ENCODE measurements at regions not wholly inside any gene's neighbourhood (a gene's known extent, or its start where the extent isn't known, plus 50 kb on each side); places are given as distances from the start of the nearest gene placed in this dataset.

- H3K36me3 ChIP-seq, result no peaks in the 10 kb centered on the region
- no peaks in the 10 kb centered on the region for H3K27me3 ChIP-seq (ENCODE audit: insufficient read depth, low read depth, severe bottlenecking)
- TF ChIP-seq CTCF (IDR thresholded peaks at IDR 0.05; ENCODE audit: low read depth, low read length), result no peak
- no peak overlapping the region for H3K27ac ChIP-seq
- no peaks in the 10 kb centered on the region for H3K9me3 ChIP-seq (ENCODE audit: severe bottlenecking)
- H3K4me3 ChIP-seq (ENCODE audit: low read depth, low read length), result no peak overlapping the region
- no peak for DNase-seq
Observed at GRCh38 chr6:48764286-48765044, 653.5 kb upstream of the PTCHD4 start.

- TF ChIP-seq CTCF (IDR thresholded peaks at IDR 0.05; ENCODE audit: low read depth, low read length), result no peak
- no peak overlapping the region for H3K27ac ChIP-seq
- no peak for DNase-seq
- no peaks in the 10 kb centered on the region for H3K36me3 ChIP-seq
- no peaks in the 10 kb centered on the region for H3K27me3 ChIP-seq (ENCODE audit: insufficient read depth, low read depth, severe bottlenecking)
- no peak overlapping the region for H3K4me3 ChIP-seq (ENCODE audit: low read depth, low read length)
- H3K9me3 ChIP-seq (ENCODE audit: severe bottlenecking), result no peaks in the 10 kb centered on the region
Observed at GRCh38 chr6:48757661-48758060, 646.7 kb upstream of the PTCHD4 start.

GRCh38 chr6:48755315-48755714, 644.3 kb upstream of the PTCHD4 start:
- no peak for DNase-seq
- Histone ChIP-seq H3K27me3 (ENCODE audit: insufficient read depth, low read depth, severe bottlenecking) (no peaks in the 10 kb centered on the region), H3K27ac (no peak overlapping the region), H3K36me3 (no peaks in the 10 kb centered on the region), H3K9me3 (ENCODE audit: severe bottlenecking) (no peaks in the 10 kb centered on the region), H3K4me3 (ENCODE audit: low read depth, low read length) (no peak overlapping the region)
- no peak for TF ChIP-seq CTCF (IDR thresholded peaks at IDR 0.05; ENCODE audit: low read depth, low read length)

GRCh38 chr6:48754641-48755040, 643.6 kb upstream of the PTCHD4 start:
- Histone ChIP-seq H3K4me3 (ENCODE audit: low read depth, low read length) (no peak overlapping the region), H3K27ac (no peak overlapping the region), H3K27me3 (ENCODE audit: insufficient read depth, low read depth, severe bottlenecking) (no peaks in the 10 kb centered on the region), H3K36me3 (no peaks in the 10 kb centered on the region), H3K9me3 (ENCODE audit: severe bottlenecking) (no peaks in the 10 kb centered on the region)
- no peak for TF ChIP-seq CTCF (IDR thresholded peaks at IDR 0.05; ENCODE audit: low read depth, low read length)
- DNase-seq, result no peak

GRCh38 chr6:48750861-48751260, 639.9 kb upstream of the PTCHD4 start:
- Histone ChIP-seq H3K27ac (no peak overlapping the region), H3K9me3 (ENCODE audit: severe bottlenecking) (peaks cover under 1% of the 10 kb centered on the region), H3K4me3 (ENCODE audit: low read depth, low read length) (no peak overlapping the region), H3K36me3 (no peaks in the 10 kb centered on the region), H3K27me3 (ENCODE audit: insufficient read depth, low read depth, severe bottlenecking) (no peaks in the 10 kb centered on the region)
- TF ChIP-seq CTCF (IDR thresholded peaks at IDR 0.05; ENCODE audit: low read depth, low read length), result no peak
- DNase-seq, result no peak

GRCh38 chr6:48747471-48747870, 636.5 kb upstream of the PTCHD4 start:
- Histone ChIP-seq H3K27ac (no peak overlapping the region), H3K36me3 (no peaks in the 10 kb centered on the region), H3K9me3 (ENCODE audit: severe bottlenecking) (peaks cover 4% of the 10 kb centered on the region), H3K27me3 (ENCODE audit: insufficient read depth, low read depth, severe bottlenecking) (no peaks in the 10 kb centered on the region), H3K4me3 (ENCODE audit: low read depth, low read length) (no peak overlapping the region)
- no peak for TF ChIP-seq CTCF (IDR thresholded peaks at IDR 0.05; ENCODE audit: low read depth, low read length)
- no peak for DNase-seq

All from WERI-Rb-1 (cell line).